ENCODE measurements at regions not wholly inside any gene's neighbourhood (a gene's known extent, or its start where the extent isn't known, plus 50 kb on each side); places are given as distances from the start of the nearest gene placed in this dataset.

GRCh38 chr7:124429923-124430322 lies 335.7 kb downstream of the GPR37 start:
- DNase-seq (ENCODE audit: low spot score) = no peak
- no peak overlapping the region for H3K4me3 Mint-ChIP-seq (ENCODE audit: low read depth)
- no peaks in the 10 kb centered on the region for H3K9me3 Mint-ChIP-seq
- intact Hi-C loops (cut with micrococcal nuclease) = no loop called here
- H3K27me3 Mint-ChIP-seq (ENCODE audit: low read depth) = no peaks in the 10 kb centered on the region
- no peak overlapping the region for H3K27ac Mint-ChIP-seq
- no peaks in the 10 kb centered on the region for H3K4me1 Mint-ChIP-seq (ENCODE audit: low read depth)
- no peaks in the 10 kb centered on the region for H3K36me3 Mint-ChIP-seq (ENCODE audit: low read depth)

DNA sequence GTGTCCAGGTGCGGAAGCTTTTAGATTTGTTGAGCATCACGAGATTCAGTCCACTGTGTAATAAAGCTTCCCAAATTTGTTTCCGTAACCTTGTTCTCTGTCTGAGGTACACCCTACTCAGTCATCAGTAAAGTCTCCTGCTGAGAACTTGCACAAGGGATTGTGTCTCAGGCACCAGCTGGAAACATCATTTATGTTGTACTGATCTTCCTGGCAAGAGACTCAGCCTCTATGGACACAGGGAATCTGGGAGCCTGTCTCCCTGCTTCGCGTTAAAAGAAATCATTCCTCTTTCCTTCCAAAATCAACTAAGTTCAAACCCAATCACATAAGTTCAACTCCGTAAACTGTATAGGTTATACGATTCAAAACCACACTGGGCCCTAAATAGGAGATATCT lies 336.8 kb downstream of the GPR37 start:
- no peak overlapping the region for H3K27ac Mint-ChIP-seq
- DNase-seq (ENCODE audit: low spot score) = no peak
- intact Hi-C loops (cut with micrococcal nuclease) = no loop called here

DNA sequence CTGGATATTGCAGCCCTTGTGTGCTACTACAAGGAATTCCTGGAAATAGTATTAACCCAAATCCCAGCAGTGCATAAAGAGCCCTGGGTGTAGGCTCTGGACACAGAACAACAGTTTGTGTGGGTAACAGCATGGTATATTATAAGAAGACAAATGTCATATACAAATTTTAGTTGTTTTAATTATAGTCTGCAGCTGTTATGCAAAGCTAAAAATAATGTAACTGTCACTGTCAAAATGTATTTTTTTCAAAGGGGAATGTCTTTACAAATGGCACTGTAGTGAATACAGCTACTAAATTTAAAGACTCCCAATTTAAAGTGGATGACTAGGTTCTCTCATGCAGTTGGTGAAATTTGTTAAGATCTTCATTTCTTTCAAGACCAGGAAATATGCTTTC lies 339.0 kb downstream of the GPR37 start:
- no peaks in the 10 kb centered on the region for H3K9me3 Mint-ChIP-seq
- no peaks in the 10 kb centered on the region for H3K4me1 Mint-ChIP-seq (ENCODE audit: low read depth)
- no peaks in the 10 kb centered on the region for H3K36me3 Mint-ChIP-seq (ENCODE audit: low read depth)

More for the DNA sequence above, 336.8 kb downstream of the GPR37 start:
- Mint-ChIP-seq H3K27me3 (ENCODE audit: low read depth) (no peaks in the 10 kb centered on the region), H3K4me1 (ENCODE audit: low read depth) (no peaks in the 10 kb centered on the region), H3K9me3 (no peaks in the 10 kb centered on the region), H3K4me3 (ENCODE audit: low read depth) (no peak overlapping the region), H3K36me3 (ENCODE audit: low read depth) (no peaks in the 10 kb centered on the region)

GRCh38 chr7:124423863-124424262 lies 341.7 kb downstream of the GPR37 start:
- no peaks in the 10 kb centered on the region for H3K36me3 Mint-ChIP-seq (ENCODE audit: low read depth)
- no peak for DNase-seq (ENCODE audit: low spot score)
- H3K9me3 Mint-ChIP-seq = no peaks in the 10 kb centered on the region
- H3K27ac Mint-ChIP-seq = no peak overlapping the region
- H3K27me3 Mint-ChIP-seq (ENCODE audit: low read depth) = no peaks in the 10 kb centered on the region
- no peak overlapping the region for H3K4me3 Mint-ChIP-seq (ENCODE audit: low read depth)
- no peaks in the 10 kb centered on the region for H3K4me1 Mint-ChIP-seq (ENCODE audit: low read depth)
- intact Hi-C loops (cut with micrococcal nuclease) = no loop called here

More for the DNA sequence above, 339.0 kb downstream of the GPR37 start:
- Mint-ChIP-seq H3K4me3 (ENCODE audit: low read depth) (no peak overlapping the region), H3K27me3 (ENCODE audit: low read depth) (no peaks in the 10 kb centered on the region), H3K27ac (no peak overlapping the region)
- intact Hi-C loops (cut with micrococcal nuclease) = no loop called here
- DNase-seq (ENCODE audit: low spot score) = no peak

GRCh38 chr7:124422081-124422480 lies 343.5 kb downstream of the GPR37 start:
- H3K27ac Mint-ChIP-seq = no peak overlapping the region
- H3K4me3 Mint-ChIP-seq (ENCODE audit: low read depth) = no peak overlapping the region
- intact Hi-C loops (cut with micrococcal nuclease) = no loop called here
- H3K27me3 Mint-ChIP-seq (ENCODE audit: low read depth) = no peaks in the 10 kb centered on the region
- H3K36me3 Mint-ChIP-seq (ENCODE audit: low read depth) = no peaks in the 10 kb centered on the region
- no peaks in the 10 kb centered on the region for H3K4me1 Mint-ChIP-seq (ENCODE audit: low read depth)
- DNase-seq (ENCODE audit: low spot score) = no peak
- H3K9me3 Mint-ChIP-seq = no peaks in the 10 kb centered on the region

DNA sequence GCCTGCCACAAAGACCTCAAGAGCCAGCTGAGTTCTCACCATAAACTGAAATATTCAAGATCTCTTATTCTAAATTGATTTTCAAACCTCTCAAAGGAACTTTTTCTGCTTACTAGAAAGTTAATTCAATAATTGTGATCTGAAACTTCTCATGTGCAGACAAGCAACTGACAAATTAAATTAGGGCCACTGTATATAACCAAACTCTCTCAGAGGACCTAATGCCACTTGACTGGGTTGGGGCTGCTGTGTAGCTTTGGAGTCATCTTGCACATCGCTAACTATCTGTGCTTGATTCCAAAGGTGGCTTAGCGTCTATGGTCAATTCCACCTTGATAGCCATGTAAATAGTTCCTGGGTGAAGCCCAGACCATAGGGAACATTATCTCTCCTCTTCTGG lies 345.2 kb downstream of the GPR37 start:
- Mint-ChIP-seq H3K4me3 (ENCODE audit: low read depth) (no peak overlapping the region), H3K27me3 (ENCODE audit: low read depth) (no peaks in the 10 kb centered on the region), H3K36me3 (ENCODE audit: low read depth) (no peaks in the 10 kb centered on the region), H3K27ac (no peak overlapping the region), H3K9me3 (no peaks in the 10 kb centered on the region), H3K4me1 (ENCODE audit: low read depth) (no peaks in the 10 kb centered on the region)
- DNase-seq (ENCODE audit: low spot score) = no peak
- intact Hi-C loops (cut with micrococcal nuclease) = no loop called here

DNA sequence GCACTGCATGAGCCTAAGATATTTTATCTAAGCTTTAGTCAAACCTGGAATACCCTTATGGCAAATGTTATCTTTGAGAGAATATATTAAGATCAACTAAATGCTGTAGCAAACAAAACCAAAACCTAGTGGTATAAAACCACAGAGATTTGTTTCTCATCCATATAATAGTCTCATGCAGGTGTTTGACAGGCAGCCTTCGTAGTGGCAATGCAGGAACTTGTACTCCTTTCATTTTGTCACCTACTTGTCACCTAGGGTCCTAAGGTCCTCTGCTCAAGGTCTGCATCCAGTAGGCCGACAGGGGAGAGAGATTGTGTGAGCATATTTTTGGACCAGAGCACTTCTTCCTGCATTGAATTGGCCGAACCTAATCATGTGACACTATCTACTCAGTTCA lies 352.6 kb downstream of the GPR37 start:
- H3K27me3 Mint-ChIP-seq (ENCODE audit: low read depth) = no peaks in the 10 kb centered on the region
- intact Hi-C loops (cut with micrococcal nuclease) = no loop called here
- H3K27ac Mint-ChIP-seq = no peak overlapping the region
- DNase-seq (ENCODE audit: low spot score) = no peak
- no peaks in the 10 kb centered on the region for H3K9me3 Mint-ChIP-seq
- H3K36me3 Mint-ChIP-seq (ENCODE audit: low read depth) = no peaks in the 10 kb centered on the region
- H3K4me1 Mint-ChIP-seq (ENCODE audit: low read depth) = no peaks in the 10 kb centered on the region
- H3K4me3 Mint-ChIP-seq (ENCODE audit: low read depth) = no peak overlapping the region

GRCh38 chr7:124412531-124412930 lies 353.1 kb downstream of the GPR37 start:
- no peak for DNase-seq (ENCODE audit: low spot score)
- H3K36me3 Mint-ChIP-seq (ENCODE audit: low read depth) = no peaks in the 10 kb centered on the region
- H3K27me3 Mint-ChIP-seq (ENCODE audit: low read depth) = no peaks in the 10 kb centered on the region
- no peak overlapping the region for H3K4me3 Mint-ChIP-seq (ENCODE audit: low read depth)
- intact Hi-C loops (cut with micrococcal nuclease) = no loop called here
- H3K27ac Mint-ChIP-seq = no peak overlapping the region
- H3K9me3 Mint-ChIP-seq = no peaks in the 10 kb centered on the region
- H3K4me1 Mint-ChIP-seq (ENCODE audit: low read depth) = no peaks in the 10 kb centered on the region

GRCh38 chr7:124411796-124412195 lies 353.8 kb downstream of the GPR37 start:
- Mint-ChIP-seq H3K27me3 (ENCODE audit: low read depth) (no peaks in the 10 kb centered on the region), H3K4me3 (ENCODE audit: low read depth) (no peak overlapping the region), H3K36me3 (ENCODE audit: low read depth) (no peaks in the 10 kb centered on the region), H3K4me1 (ENCODE audit: low read depth) (no peaks in the 10 kb centered on the region), H3K27ac (no peak overlapping the region), H3K9me3 (no peaks in the 10 kb centered on the region)
- intact Hi-C loops (cut with micrococcal nuclease) = no loop called here
- no peak for DNase-seq (ENCODE audit: low spot score)

GRCh38 chr7:124403587-124403986 lies 362.0 kb downstream of the GPR37 start:
- Mint-ChIP-seq H3K4me1 (ENCODE audit: low read depth) (no peaks in the 10 kb centered on the region), H3K27ac (no peak overlapping the region), H3K9me3 (no peaks in the 10 kb centered on the region), H3K27me3 (ENCODE audit: low read depth) (no peaks in the 10 kb centered on the region), H3K36me3 (ENCODE audit: low read depth) (no peaks in the 10 kb centered on the region), H3K4me3 (ENCODE audit: low read depth) (no peak overlapping the region)
- intact Hi-C loops (cut with micrococcal nuclease) = loop anchor here (10.0 kb wide), 1 partner anchor 61 kb away; no protein-coding TSS in a partner anchor
- no peak for DNase-seq (ENCODE audit: low spot score)

DNA sequence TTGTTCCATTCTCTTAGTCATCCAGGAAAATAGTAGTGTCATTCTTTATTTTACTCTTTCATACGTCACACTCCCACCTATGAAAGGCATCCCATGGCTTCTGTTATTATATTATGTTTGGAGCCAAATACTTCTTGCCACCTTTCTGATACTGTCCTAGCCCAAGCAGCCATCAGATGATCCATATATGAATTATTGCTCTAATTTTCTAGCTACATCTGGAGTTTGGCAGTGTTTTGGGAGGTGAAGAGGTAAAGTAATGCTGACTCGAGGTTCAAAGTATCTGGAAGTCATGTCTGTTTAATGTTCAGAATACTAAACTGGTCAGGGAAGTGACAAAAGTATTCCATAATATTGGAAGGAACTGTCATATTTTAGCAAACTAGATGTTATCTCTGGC lies 362.5 kb downstream of the GPR37 start:
- no peak overlapping the region for H3K27ac Mint-ChIP-seq

GRCh38 chr7:124399941-124400340 lies 365.7 kb downstream of the GPR37 start:
- H3K27me3 Mint-ChIP-seq (ENCODE audit: low read depth) = no peaks in the 10 kb centered on the region
- H3K9me3 Mint-ChIP-seq = peaks cover 10% of the 10 kb centered on the region
- H3K4me1 Mint-ChIP-seq (ENCODE audit: low read depth) = no peaks in the 10 kb centered on the region
- no peaks in the 10 kb centered on the region for H3K36me3 Mint-ChIP-seq (ENCODE audit: low read depth)
- DNase-seq (ENCODE audit: low spot score) = no peak
- intact Hi-C loops (cut with micrococcal nuclease) = loop anchor here (10.0 kb wide), 1 partner anchor 65 kb away; no protein-coding TSS in a partner anchor
- no peak overlapping the region for H3K4me3 Mint-ChIP-seq (ENCODE audit: low read depth)
- H3K27ac Mint-ChIP-seq = no peak overlapping the region

More for the DNA sequence above, 362.5 kb downstream of the GPR37 start:
- H3K9me3 Mint-ChIP-seq = no peaks in the 10 kb centered on the region
- intact Hi-C loops (cut with micrococcal nuclease) = loop anchor here (10.0 kb wide), 1 partner anchor 62 kb away; no protein-coding TSS in a partner anchor
- DNase-seq (ENCODE audit: low spot score) = no peak
- no peaks in the 10 kb centered on the region for H3K36me3 Mint-ChIP-seq (ENCODE audit: low read depth)
- H3K4me1 Mint-ChIP-seq (ENCODE audit: low read depth) = no peaks in the 10 kb centered on the region
- H3K27me3 Mint-ChIP-seq (ENCODE audit: low read depth) = no peaks in the 10 kb centered on the region
- H3K4me3 Mint-ChIP-seq (ENCODE audit: low read depth) = no peak overlapping the region

GRCh38 chr7:124398937-124399552 lies 366.2 kb upstream of the TMEM229A start:
- no peak overlapping the region for H3K27ac Mint-ChIP-seq
- DNase-seq (ENCODE audit: low spot score) = no peak
- H3K36me3 Mint-ChIP-seq (ENCODE audit: low read depth) = no peaks in the 10 kb centered on the region
- intact Hi-C loops (cut with micrococcal nuclease) = no loop called here
- no peak overlapping the region for H3K4me3 Mint-ChIP-seq (ENCODE audit: low read depth)
- peaks cover 10% of the 10 kb centered on the region for H3K9me3 Mint-ChIP-seq
- H3K27me3 Mint-ChIP-seq (ENCODE audit: low read depth) = no peaks in the 10 kb centered on the region
- no peaks in the 10 kb centered on the region for H3K4me1 Mint-ChIP-seq (ENCODE audit: low read depth)

DNA sequence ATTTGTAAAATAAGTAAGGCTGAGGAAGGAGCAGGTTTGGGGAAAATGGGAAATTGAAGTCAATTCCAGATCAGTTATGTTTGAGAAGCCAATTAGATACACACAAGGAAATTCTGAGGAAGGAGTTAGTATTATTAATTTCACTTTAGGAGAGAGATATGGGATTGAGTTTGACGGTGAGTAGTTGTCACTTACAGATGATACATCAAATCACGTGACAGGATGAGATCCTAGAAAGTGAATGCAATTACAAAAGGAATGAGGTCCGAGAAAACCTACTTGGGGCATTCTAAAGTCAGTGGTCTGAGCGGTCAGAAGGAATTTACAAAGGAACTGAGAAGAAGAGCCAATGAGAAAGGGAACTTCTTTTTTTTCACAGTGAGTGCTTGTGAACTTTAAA lies 364.3 kb upstream of the TMEM229A start:
- Mint-ChIP-seq H3K27ac (no peak overlapping the region), H3K27me3 (ENCODE audit: low read depth) (no peaks in the 10 kb centered on the region), H3K4me1 (ENCODE audit: low read depth) (no peaks in the 10 kb centered on the region), H3K36me3 (ENCODE audit: low read depth) (no peaks in the 10 kb centered on the region), H3K4me3 (ENCODE audit: low read depth) (no peak overlapping the region), H3K9me3 (peaks cover 10% of the 10 kb centered on the region)
- no peak for DNase-seq (ENCODE audit: low spot score)
- intact Hi-C loops (cut with micrococcal nuclease) = no loop called here
